ENCODE measurements at regions not wholly inside any gene's neighbourhood (a gene's known extent, or its start where the extent isn't known, plus 50 kb on each side); places are given as distances from the start of the nearest gene placed in this dataset.

DNA sequence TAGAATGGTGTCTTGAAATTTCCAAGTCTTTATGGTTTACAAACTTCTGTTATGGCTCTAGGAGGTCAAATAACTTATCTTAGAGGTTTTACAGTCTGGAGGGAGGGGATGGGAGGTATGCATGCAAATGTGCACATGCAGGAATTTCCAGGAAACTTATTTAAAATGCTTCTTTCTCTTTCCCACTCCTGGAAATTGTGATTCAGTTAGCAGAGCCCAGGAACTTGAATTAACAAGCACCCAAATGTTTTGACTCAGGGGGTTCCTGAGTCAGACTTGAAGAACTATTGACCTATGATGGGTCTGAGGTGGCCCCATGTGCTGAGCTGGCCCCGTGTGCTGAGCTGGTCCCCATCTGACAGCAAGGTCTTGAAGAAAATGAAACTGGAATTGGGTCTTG is 669.4 kb downstream of the INHBA start:
- no peaks in the 10 kb centered on the region for H3K36me3 ChIP-seq
- no peaks in the 10 kb centered on the region for H3K4me1 ChIP-seq (ENCODE audit: insufficient read depth)
- H3K27me3 ChIP-seq = no peaks in the 10 kb centered on the region
- intact Hi-C loops (cut with DNase I) = no loop called here
- no peak for DNase-seq
- 73 to 84% (median 81%) methylated on average over 1 of the region's 1 CpG for WGBS, 3 donors
- H3K9me3 ChIP-seq = no peaks in the 10 kb centered on the region
- H3K4me3 ChIP-seq = no peak overlapping the region
- H3K27ac ChIP-seq = no peak overlapping the region
- TF ChIP-seq EP300 (IDR thresholded peaks at IDR 0.05) (no peak), POLR2A (IDR thresholded peaks at IDR 0.05) (no peak)
- TF ChIP-seq, protein P1, sequence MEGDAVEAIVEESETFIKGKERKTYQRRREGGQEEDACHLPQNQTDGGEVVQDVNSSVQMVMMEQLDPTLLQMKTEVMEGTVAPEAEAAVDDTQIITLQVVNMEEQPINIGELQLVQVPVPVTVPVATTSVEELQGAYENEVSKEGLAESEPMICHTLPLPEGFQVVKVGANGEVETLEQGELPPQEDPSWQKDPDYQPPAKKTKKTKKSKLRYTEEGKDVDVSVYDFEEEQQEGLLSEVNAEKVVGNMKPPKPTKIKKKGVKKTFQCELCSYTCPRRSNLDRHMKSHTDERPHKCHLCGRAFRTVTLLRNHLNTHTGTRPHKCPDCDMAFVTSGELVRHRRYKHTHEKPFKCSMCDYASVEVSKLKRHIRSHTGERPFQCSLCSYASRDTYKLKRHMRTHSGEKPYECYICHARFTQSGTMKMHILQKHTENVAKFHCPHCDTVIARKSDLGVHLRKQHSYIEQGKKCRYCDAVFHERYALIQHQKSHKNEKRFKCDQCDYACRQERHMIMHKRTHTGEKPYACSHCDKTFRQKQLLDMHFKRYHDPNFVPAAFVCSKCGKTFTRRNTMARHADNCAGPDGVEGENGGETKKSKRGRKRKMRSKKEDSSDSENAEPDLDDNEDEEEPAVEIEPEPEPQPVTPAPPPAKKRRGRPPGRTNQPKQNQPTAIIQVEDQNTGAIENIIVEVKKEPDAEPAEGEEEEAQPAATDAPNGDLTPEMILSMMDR (IDR thresholded peaks at IDR 0.05) = no peak

GRCh38 chr7:41030673-41031072 is 672.2 kb downstream of the INHBA start:
- TF ChIP-seq, protein P1 (IDR thresholded peaks at IDR 0.05) = no peak
- TF ChIP-seq POLR2A (IDR thresholded peaks at IDR 0.05) (no peak), EP300 (IDR thresholded peaks at IDR 0.05) (no peak)
- 65 to 78% (median 75%) methylated on average over 5 of the region's 5 CpGs for WGBS, 3 donors

GRCh38 chr7:41029072-41029499 is 673.8 kb downstream of the INHBA start:
- no peaks in the 10 kb centered on the region for H3K9me3 ChIP-seq
- DNase-seq = no peak
- WGBS, 3 donors = 78 to 88% (median 86%) methylated on average over 5 of the region's 5 CpGs
- no peaks in the 10 kb centered on the region for H3K36me3 ChIP-seq
- intact Hi-C loops (cut with DNase I) = no loop called here
- no peak overlapping the region for H3K27ac ChIP-seq
- no peaks in the 10 kb centered on the region for H3K4me1 ChIP-seq (ENCODE audit: insufficient read depth)
- TF ChIP-seq EP300 (IDR thresholded peaks at IDR 0.05) = no peak
- H3K27me3 ChIP-seq = no peaks in the 10 kb centered on the region
- no peak overlapping the region for H3K4me3 ChIP-seq

More at GRCh38 chr7:41030673-41031072, 672.2 kb downstream of the INHBA start:
- no peak for DNase-seq
- H3K36me3 ChIP-seq = no peaks in the 10 kb centered on the region
- no peaks in the 10 kb centered on the region for H3K9me3 ChIP-seq
- no peak overlapping the region for H3K27ac ChIP-seq
- no peaks in the 10 kb centered on the region for H3K4me1 ChIP-seq (ENCODE audit: insufficient read depth)
- no peaks in the 10 kb centered on the region for H3K27me3 ChIP-seq
- intact Hi-C loops (cut with DNase I) = no loop called here
- no peak overlapping the region for H3K4me3 ChIP-seq

- Histone ChIP-seq H3K4me1 (ENCODE audit: insufficient read depth) (no peaks in the 10 kb centered on the region), H3K27ac (no peak overlapping the region), H3K36me3 (no peaks in the 10 kb centered on the region), H3K9me3 (no peaks in the 10 kb centered on the region), H3K4me3 (no peak overlapping the region), H3K27me3 (no peaks in the 10 kb centered on the region)
- no peak for DNase-seq
- WGBS, 3 donors = 85 to 89% (median 88%) methylated on average over 2 of the region's 2 CpGs
- TF ChIP-seq EP300 (IDR thresholded peaks at IDR 0.05) (no peak), POLR2A (IDR thresholded peaks at IDR 0.05) (no peak)
- TF ChIP-seq, protein P1 (IDR thresholded peaks at IDR 0.05) = no peak
- intact Hi-C loops (cut with DNase I) = no loop called here
Measured at GRCh38 chr7:41028580-41028979, 674.3 kb downstream of the INHBA start.

DNA sequence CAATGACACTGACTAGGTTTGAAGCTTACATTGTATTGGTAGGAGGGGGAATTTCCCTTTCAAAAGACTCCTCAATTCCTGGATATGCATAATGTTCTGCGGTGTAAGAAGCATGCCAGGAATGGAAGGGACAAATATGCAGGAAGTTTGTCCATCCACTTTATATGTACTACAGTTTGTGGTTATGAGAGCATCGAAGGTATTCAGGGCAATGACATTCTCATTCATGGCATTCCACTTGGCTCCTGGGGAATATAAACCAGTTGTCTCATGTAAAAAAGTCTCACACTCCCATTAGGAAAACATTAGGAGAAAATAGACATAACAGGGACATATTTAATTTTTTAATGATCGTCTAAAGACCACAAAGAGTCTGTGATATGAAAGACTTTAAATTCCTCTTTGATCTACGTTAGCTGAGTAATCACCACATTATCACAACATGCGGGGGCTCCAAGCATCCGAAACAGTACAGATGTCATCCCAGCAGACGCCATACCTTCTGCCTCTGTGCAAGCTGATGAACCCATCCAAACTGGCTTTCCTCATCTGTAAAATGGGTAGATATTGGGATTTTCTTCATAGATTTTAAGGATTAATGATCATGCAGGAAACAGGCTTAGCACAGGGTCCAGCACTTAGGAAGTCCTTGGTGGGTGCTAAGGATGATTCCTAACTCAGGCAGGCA is 675.3 kb downstream of the INHBA start:
- TF ChIP-seq, protein P1 (IDR thresholded peaks at IDR 0.05) = no peak
- TF ChIP-seq EP300 (IDR thresholded peaks at IDR 0.05) = no peak
- DNase-seq = no peak
- Histone ChIP-seq H3K4me1 (ENCODE audit: insufficient read depth) (no peaks in the 10 kb centered on the region), H3K9me3 (no peaks in the 10 kb centered on the region), H3K27ac (no peak overlapping the region), H3K27me3 (no peaks in the 10 kb centered on the region), H3K4me3 (no peak overlapping the region), H3K36me3 (no peaks in the 10 kb centered on the region)
- intact Hi-C loops (cut with DNase I) = no loop called here
- WGBS, 3 donors = 10 to 31% (median 12%) methylated on average over 7 of the region's 7 CpGs
